ENCODE measurements at regions not wholly inside any gene's neighbourhood (a gene's known extent, or its start where the extent isn't known, plus 50 kb on each side); places are given as distances from the start of the nearest gene placed in this dataset.
"Not testable (repeated sequence)": the region's sequence is repeated elsewhere in the genome, so short reads cannot be mapped to it uniquely, and the experiment has no call there.

GRCh38 chr2:198277181-198277580 lies 472.8 kb downstream of the PLCL1 start:
- in situ Hi-C loops (cut with MboI; ENCODE audit: low sequenced_read_pairs) = loop anchor here (25.0 kb wide), 1 partner anchor 465 kb away; the partner anchor contains the start of gene PLCL1

DNA sequence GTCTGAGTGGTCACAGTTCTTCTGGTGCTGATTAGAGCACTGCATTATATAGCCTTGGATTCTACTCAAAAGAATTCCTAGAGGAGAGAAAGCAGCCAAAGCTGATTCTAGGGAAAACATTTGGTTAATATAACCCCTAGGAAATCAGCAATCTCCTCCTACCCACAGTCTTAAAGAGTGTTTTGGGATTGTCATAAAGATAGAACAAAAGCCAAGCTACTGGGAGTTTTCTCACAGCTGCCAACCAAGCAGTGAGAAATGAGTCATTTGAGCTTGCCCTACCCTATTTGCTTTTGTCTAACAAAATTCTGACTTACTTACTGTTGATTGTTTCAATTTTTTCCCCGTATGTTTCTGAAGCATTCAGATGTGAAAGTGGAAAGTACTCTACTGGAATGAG lies 469.3 kb downstream of the PLCL1 start:
- in situ Hi-C loops (cut with MboI; ENCODE audit: low sequenced_read_pairs) = no loop called here

DNA sequence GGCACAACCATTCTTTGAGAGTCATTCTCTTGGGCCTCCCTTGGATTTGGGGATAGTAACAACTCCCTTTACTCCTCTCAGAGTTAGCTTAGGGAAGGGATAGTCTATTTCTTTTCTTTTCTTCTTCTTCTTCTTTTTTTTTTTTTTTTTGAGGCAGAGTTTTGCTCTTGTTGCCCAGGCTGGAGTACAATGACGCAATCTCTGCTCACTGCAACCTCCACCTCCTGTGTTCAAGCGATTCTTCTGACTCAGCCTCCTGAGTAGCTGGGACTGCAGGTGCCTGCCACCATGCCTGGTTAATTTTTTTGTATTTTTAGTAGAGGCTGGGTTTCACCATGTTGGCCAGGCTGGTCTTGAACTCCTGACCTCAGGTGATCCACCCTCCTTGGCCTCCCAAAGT lies 465.8 kb downstream of the PLCL1 start:
- in situ Hi-C loops (cut with MboI; ENCODE audit: low sequenced_read_pairs) = not testable (repeated sequence)

GRCh38 chr2:198268519-198268918 lies 464.1 kb downstream of the PLCL1 start:
- in situ Hi-C loops (cut with MboI; ENCODE audit: low sequenced_read_pairs) = no loop called here

- in situ Hi-C loops (cut with MboI; ENCODE audit: low sequenced_read_pairs) = no loop called here
These were observed 455.1 kb downstream of the PLCL1 start for GRCh38 chr2:198259496-198259895.

DNA sequence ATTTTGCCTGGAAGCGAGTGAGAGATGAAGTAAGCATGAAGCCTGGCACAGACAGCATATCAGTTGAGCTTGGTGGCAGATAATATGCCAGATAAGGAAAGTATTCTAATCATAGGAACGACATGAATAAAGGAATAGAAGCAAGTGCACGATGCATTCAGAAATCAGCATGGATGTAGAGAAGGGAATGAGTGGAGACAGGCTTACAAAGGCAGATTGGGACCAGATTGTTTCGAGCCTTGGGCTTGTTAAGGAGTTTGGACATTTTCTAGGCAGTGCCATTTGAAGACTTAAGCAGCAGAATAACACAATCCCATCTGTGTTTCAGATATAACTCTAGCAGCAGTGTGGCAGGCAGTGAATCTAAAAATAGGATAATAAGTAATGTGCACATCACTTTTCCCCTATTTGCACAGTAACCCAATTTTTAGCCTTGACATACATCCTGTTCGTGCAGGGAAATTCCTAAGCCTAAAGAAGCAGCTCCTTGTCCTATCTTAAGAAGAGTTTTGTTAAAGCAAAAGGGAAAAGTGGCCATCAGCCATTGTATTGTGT lies 450.2 kb downstream of the PLCL1 start:
- in situ Hi-C loops (cut with MboI; ENCODE audit: low sequenced_read_pairs) = no loop called here

DNA sequence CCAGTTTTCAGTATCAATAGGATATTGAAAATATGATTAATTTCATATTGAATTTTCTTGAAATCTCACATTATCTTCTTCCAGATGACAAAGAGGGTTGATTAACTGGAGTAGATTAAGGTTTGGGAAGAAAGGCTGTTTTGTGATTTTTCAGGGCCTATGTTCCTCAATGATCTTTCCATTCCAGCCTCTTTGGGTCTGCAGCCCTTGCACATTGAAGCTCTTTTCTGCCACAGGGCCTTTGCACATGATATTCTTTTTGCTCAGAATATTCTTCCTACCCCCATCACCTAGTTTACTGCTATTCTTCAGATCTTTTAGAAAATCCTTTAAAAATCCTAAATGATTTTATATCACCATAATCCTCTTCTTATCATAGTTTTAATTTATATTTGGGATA lies 449.6 kb downstream of the PLCL1 start:
- in situ Hi-C loops (cut with MboI; ENCODE audit: low sequenced_read_pairs) = no loop called here

DNA sequence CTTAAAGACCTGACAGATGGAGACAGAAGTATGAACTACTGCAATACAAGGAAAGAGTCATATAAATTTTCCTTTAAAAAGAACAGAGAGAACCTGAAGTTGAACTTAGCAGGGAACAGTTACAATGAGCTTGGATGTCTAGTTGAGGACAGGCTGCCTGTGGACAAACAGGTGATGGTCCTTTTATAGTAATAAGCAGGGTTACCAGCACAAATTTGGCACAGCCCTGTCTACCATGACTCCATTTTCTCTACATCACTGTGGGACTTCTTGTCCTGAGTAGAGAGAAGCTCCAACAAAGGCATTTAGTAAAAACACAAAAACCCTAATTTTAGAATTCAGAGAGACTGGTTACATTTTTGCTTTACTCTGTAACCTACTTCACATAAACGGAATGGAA lies 448.1 kb downstream of the PLCL1 start:
- in situ Hi-C loops (cut with MboI; ENCODE audit: low sequenced_read_pairs) = no loop called here

GRCh38 chr2:198242093-198242492 lies 437.7 kb downstream of the PLCL1 start:
- in situ Hi-C loops (cut with MboI; ENCODE audit: low sequenced_read_pairs) = no loop called here

DNA sequence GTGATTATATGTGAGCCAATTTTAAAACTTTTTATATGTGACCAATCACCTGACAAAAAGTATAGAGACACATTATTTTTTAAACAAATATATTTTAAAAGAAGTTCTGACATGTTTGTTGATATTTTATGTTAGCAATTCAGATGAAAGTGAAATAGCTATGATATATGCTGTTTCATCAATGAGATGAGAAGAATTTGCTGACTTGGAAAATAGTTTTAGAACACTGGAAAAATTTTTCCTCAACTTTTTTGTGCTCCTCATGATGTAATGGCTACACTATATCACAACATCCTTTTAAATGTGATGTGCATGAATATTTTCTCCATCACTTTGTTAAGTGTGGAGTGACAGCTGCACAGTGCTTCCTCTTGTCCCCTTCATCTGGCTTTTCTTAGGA lies 434.0 kb downstream of the PLCL1 start:
- in situ Hi-C loops (cut with MboI; ENCODE audit: low sequenced_read_pairs) = no loop called here

DNA sequence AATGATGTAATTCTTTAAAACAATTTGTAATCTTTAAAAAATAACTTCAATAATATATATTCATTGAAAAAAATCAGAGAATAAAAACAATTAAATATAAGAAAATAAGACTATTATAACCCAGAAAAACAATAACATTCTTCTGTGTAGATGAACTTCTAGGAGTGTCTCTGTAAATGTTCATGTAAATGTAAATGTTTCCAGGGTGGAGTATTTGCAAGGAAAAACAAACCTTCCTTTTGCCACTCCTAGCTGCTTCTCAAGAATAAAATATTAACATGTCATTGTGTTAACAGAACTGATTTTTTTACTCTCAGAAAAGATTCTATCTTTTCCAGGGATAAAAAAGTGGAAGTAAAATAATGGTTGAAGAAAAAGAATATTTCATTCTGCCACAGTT lies 431.9 kb downstream of the PLCL1 start:
- in situ Hi-C loops (cut with MboI; ENCODE audit: low sequenced_read_pairs) = no loop called here

DNA sequence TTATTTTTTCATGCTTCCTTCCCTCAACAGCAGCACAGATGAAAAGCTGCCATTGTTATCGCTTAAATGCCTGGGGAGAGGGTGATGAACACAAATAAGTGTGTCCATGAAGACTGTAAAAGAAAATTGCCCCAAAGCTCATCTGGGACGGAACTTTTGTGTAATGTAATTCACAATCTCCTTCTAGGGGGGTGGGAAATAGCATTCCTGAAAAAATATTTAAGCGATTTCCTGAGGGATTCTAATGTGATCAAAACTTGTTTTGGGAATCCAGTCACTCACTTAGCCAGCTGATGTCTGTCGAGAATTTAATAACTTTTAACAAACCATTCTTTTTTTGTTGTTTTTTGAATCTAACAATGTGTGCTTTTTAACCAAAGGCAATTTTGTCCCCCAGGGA lies 427.9 kb downstream of the PLCL1 start:
- in situ Hi-C loops (cut with MboI; ENCODE audit: low sequenced_read_pairs) = no loop called here

DNA sequence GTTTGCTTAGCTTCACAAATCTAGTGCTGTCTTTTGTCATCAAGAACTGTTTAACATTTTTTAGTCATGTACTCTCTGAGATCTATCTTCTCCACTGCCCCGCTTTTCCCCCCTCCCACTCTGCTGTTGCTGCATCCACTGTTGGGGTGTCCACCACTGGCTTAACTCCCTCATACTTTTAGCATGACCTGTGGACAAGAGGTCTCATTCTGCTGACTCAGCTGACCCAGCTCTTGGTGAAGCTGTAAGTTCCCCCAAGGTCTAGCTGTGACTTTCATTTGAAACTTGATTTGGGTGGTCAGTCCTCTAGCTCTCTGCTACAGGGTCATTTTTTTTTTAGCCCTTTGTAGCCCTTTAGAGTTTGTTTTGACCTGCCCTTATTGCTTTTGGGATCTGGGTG lies 427.2 kb downstream of the PLCL1 start:
- in situ Hi-C loops (cut with MboI; ENCODE audit: low sequenced_read_pairs) = no loop called here

DNA sequence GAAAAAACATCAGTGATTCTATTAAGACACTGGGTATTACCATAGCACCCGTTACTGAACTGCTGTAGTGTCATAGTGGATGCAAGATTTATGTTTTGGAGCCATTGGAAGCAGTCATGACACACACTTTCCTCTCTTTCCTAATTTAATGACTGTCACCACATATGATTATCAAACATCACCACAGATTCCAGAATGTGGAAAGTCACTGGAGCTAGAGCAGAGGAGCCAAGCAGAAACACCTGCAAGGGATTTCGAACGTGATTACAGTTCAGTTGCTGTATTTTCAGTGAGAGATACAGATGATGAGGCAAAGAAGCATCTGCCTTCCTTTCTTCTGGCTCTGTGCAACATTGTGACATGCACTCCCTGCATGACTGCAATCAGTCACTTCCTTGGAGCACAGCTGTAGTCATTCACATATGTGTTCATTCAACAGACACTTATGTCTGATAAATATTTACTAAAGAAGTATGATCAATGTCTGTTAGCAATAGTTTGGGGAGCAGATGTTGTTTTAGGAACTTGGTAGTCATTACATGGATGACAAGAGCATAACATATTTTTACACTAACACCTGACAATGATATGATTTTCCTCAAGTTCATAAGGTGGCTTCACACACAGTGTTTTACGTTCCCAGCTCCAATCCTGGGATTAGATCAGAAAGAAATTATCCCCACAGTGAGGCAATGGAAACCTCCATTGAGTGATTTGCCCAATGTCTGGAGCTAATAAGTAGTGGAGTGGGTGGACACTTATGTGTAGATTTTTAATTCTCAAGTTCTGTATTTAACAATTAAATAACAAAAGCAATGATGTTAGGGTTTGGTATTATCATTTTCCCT lies 416.6 kb downstream of the PLCL1 start:
- in situ Hi-C loops (cut with MboI; ENCODE audit: low sequenced_read_pairs) = no loop called here

DNA sequence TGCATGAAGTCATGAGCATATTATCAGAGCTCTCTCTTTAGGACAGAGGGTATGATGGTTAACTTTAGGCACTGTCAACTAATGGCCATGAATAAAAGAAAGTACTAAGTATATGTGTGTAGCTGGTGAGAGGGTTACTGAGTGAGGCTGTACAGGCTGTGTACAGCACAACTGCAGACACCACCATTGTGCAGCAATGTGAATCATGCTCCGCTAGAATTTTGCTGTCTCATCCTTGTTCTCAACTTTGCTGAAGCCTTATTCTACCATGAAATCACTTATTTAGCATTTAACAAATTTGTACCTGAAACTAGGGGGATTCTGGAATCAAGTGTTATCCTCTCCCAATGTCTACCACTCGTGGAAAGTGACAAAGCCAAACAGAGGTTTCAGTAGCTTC lies 414.9 kb downstream of the PLCL1 start:
- in situ Hi-C loops (cut with MboI; ENCODE audit: low sequenced_read_pairs) = no loop called here

- in situ Hi-C loops (cut with MboI; ENCODE audit: low sequenced_read_pairs) = no loop called here
These were observed 409.8 kb downstream of the PLCL1 start for GRCh38 chr2:198214114-198214596.

- in situ Hi-C loops (cut with MboI; ENCODE audit: low sequenced_read_pairs) = no loop called here
These were observed 408.9 kb downstream of the PLCL1 start for GRCh38 chr2:198213253-198213652.

- in situ Hi-C loops (cut with MboI; ENCODE audit: low sequenced_read_pairs) = no loop called here
These were observed 407.3 kb downstream of the PLCL1 start for GRCh38 chr2:198211706-198212105.

DNA sequence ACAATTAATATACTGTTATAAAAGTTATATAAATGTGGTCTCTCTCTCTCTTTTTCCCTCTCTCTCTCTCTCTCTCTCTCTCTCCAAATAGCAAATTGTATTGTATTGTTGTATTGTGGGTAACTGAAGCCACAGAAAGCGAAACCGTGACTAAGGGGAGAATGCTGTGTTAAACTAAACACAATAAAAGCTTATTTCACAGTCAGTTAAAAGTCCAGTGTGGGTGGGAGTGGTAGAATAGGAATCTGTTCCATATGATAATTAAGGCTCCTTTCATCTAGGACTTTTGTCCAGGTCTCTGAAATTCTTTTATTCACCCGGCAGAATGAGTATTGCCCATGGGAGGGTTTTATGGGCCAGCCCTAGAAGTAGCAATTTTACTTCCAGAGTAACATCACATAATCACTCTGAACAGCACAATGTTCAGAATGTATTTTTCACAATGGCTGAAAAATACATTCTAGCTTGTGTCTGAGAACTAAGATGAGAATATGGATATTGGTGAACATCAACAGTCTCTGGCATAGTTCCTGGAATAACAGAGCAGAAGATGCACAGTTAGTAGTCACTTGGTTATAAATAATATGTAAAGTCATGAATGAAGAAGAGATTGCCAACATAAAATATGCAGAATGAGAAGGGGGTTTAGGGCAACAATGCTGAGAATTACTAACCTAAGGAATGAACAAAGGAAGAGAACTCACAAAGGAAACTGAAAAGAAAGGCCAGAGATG lies 399.1 kb downstream of the PLCL1 start:
- in situ Hi-C loops (cut with MboI; ENCODE audit: low sequenced_read_pairs) = no loop called here

Measured in HL-60/S4 (cell line).